ENCODE measurements at regions not wholly inside any gene's neighbourhood (a gene's known extent, or its start where the extent isn't known, plus 50 kb on each side); places are given as distances from the start of the nearest gene placed in this dataset.

- TF ChIP-seq CTCF (IDR thresholded peaks at IDR 0.05) = no peak
- no peak for TF ChIP-seq POLR2AphosphoS5 (IDR thresholded peaks at IDR 0.05)
Observed at GRCh38 chr1:29532751-29533150, 296.4 kb downstream of the PTPRU start.
